Neuronal stem cell (in vitro differentiated cells): ENCODE measurements at regions not wholly inside any gene's neighbourhood (a gene's known extent, or its start where the extent isn't known, plus 50 kb on each side); places are given as distances from the start of the nearest gene placed in this dataset.

Source experiments
- DNase-seq: peaks from one replicate; pipeline ENCODE4 v3.0.0-alpha.2; 2013; ENCODE audit warnings: low spot score
- H2AFZ ChIP-seq: one replicate; pipeline ENCODE4 v1.6.1; 2013; ENCODE audit warnings: mild to moderate bottlenecking, low read length, inconsistent platforms
- H2AK5ac ChIP-seq: 2 replicates; pipeline ENCODE4 v1.6.1; 2013; ENCODE audit warnings: low read depth, mild to moderate bottlenecking, inconsistent platforms, low read length, moderate library complexity, mixed read lengths
- H2BK120ac ChIP-seq: 2 replicates; pipeline ENCODE4 v1.6.1; 2013; ENCODE audit warnings: low read depth, mild to moderate bottlenecking, inconsistent platforms, low read length, moderate library complexity, mixed read lengths
- H2BK12ac ChIP-seq: one replicate; pipeline ENCODE4 v1.6.1; 2013; ENCODE audit warnings: low read length, inconsistent platforms
- H2BK15ac ChIP-seq: 2 replicates; pipeline ENCODE4 v1.6.1; 2013; ENCODE audit warnings: mild to moderate bottlenecking, low read length, inconsistent platforms, mixed read lengths
- H2BK5ac ChIP-seq: one replicate; pipeline ENCODE4 v1.6.1; 2013; ENCODE audit warnings: inconsistent platforms, mild to moderate bottlenecking, low read length, moderate library complexity
- H3K14ac ChIP-seq: one replicate; pipeline ENCODE4 v1.6.1; 2013; ENCODE audit warnings: low read length, inconsistent platforms
- H3K18ac ChIP-seq: 2 replicates; pipeline ENCODE4 v1.6.1; 2013; ENCODE audit warnings: low read length, inconsistent platforms
- H3K23ac ChIP-seq: 2 replicates; pipeline ENCODE4 v1.6.1; 2013; ENCODE audit warnings: low read depth, mild to moderate bottlenecking, mixed read lengths, low read length, inconsistent platforms; ENCODE audit not compliant: poor library complexity
- H3K27ac ChIP-seq: replicated peaks from 3 replicates; pipeline ENCODE4 v1.5.1; 2013; ENCODE audit warnings: low read length, inconsistent platforms
- H3K27me3 ChIP-seq, 3 experiments: 2 replicates each; pipeline ENCODE4 v1.6.1; 2013; ENCODE audit warnings: low read length in 3 of 3, mild to moderate bottlenecking in 2 of 3, inconsistent platforms in 1 of 3, low read depth in 1 of 3, mixed read lengths in 1 of 3, moderate library complexity in 1 of 3; ENCODE audit not compliant: control insufficient read depth in 3 of 3, insufficient read depth in 3 of 3
- H3K36me3 ChIP-seq, 2 donors: replicated peaks in 1 of 2; 2 replicates each; pipeline ENCODE4 v1.6.1; 2013; ENCODE audit warnings: low read length in 2 of 2; ENCODE audit not compliant: control insufficient read depth in 2 of 2, insufficient read depth in 2 of 2
- H3K4ac ChIP-seq: 2 replicates; pipeline ENCODE4 v1.6.1; 2013; ENCODE audit warnings: inconsistent platforms, mild to moderate bottlenecking, low read length, moderate library complexity
- H3K4me1 ChIP-seq, 2 donors: 1 replicate in 1 of 2; 2 replicates in 1 of 2; pipeline ENCODE4 v1.6.1; 2013; ENCODE audit warnings: low read length in 2 of 2, low read depth in 1 of 2; ENCODE audit not compliant: control insufficient read depth in 2 of 2, insufficient read depth in 1 of 2
- H3K4me2 ChIP-seq: one replicate; pipeline ENCODE4 v1.6.1; 2013; ENCODE audit warnings: mild to moderate bottlenecking, low read length, inconsistent platforms; ENCODE audit not compliant: insufficient read depth, poor library complexity, severe bottlenecking
- H3K4me3 ChIP-seq, 2 donors: 2 replicates each; pipeline ENCODE4 v1.5.1; 2013; ENCODE audit warnings: low read length in 2 of 2, mild to moderate bottlenecking in 2 of 2, inconsistent platforms in 1 of 2, moderate library complexity in 1 of 2
- H3K79me1 ChIP-seq: one replicate; pipeline ENCODE4 v1.6.1; 2013; ENCODE audit warnings: low read depth, mild to moderate bottlenecking, inconsistent platforms, low read length, moderate library complexity
- H3K9ac ChIP-seq: one replicate; pipeline ENCODE4 v1.6.1; 2013; ENCODE audit warnings: mild to moderate bottlenecking, low read depth, low read length, inconsistent platforms; ENCODE audit not compliant: poor library complexity
- H3K9me3 ChIP-seq, 2 donors: replicated peaks in 1 of 2; 2 replicates each; pipeline versions ENCODE3 to v1.6.1; 2013; ENCODE audit warnings: low read length in 2 of 2, mild to moderate bottlenecking in 2 of 2, inconsistent platforms in 1 of 2, low read depth in 1 of 2, mixed read lengths in 1 of 2, moderate library complexity in 1 of 2; ENCODE audit not compliant: control insufficient read depth in 2 of 2, insufficient read depth in 1 of 2
- H4K8ac ChIP-seq: one replicate; pipeline ENCODE4 v1.6.1; 2013; ENCODE audit warnings: low read depth, mild to moderate bottlenecking, inconsistent platforms, low read length, moderate library complexity
- H4K91ac ChIP-seq: one replicate; pipeline ENCODE4 v1.6.1; 2013; ENCODE audit warnings: low read length, low read depth, mild to moderate bottlenecking, inconsistent platforms; ENCODE audit not compliant: poor library complexity
- WGBS, 2 donors: extraction: QIAGEN DNeasy Blood & Tissue Kit; methylation state at CpG; one replicate each; pipeline ENCODE4 v1.1.7; 2013; ENCODE audit warnings: missing lambda C conversion rate in 2 of 2, mixed read lengths in 1 of 2; ENCODE audit not compliant: insufficient read length in 2 of 2, insufficient replicate concordance in 1 of 2; ENCODE audit errors: extremely low coverage in 2 of 2; 5-methylcytosine and 5-hydroxymethylcytosine counted together

GRCh38 chr12:60100852-60101251 lies 505.0 kb downstream of the SLC16A7 start:
- no peak overlapping the region for H3K4me3 ChIP-seq
- H3K4ac ChIP-seq, result no peak overlapping the region
- no peaks in the 10 kb centered on the region for H3K9me3 ChIP-seq
- H3K79me1 ChIP-seq, result no peaks in the 10 kb centered on the region
- H3K4me2 ChIP-seq, result no peak overlapping the region
- H4K91ac ChIP-seq, result no peak overlapping the region
- no CpG with 5 or more reads among the region's 1 CpG for WGBS, 2 donors
- H2BK5ac ChIP-seq, result no peak overlapping the region
- no peaks in the 10 kb centered on the region for H3K36me3 ChIP-seq
- DNase-seq, result no peak
- H3K18ac ChIP-seq, result no peak overlapping the region
- H3K14ac ChIP-seq, result no peak overlapping the region
- no peak overlapping the region for H2AK5ac ChIP-seq
- H4K8ac ChIP-seq, result no peak overlapping the region
- H3K27ac ChIP-seq, result no peak overlapping the region
- no peak overlapping the region for H2AFZ ChIP-seq
- H3K4me1 ChIP-seq, result no peaks in the 10 kb centered on the region
- H2BK12ac ChIP-seq, result no peak overlapping the region
- no peak overlapping the region for H3K23ac ChIP-seq
- no peak overlapping the region for H2BK15ac ChIP-seq
- H2BK120ac ChIP-seq, result no peak overlapping the region
- no peaks in the 10 kb centered on the region for H3K27me3 ChIP-seq
- no peak overlapping the region for H3K9ac ChIP-seq

GRCh38 chr12:60101715-60102114 lies 505.9 kb downstream of the SLC16A7 start:
- Histone ChIP-seq H3K79me1 (no peaks in the 10 kb centered on the region), H3K14ac (no peak overlapping the region), H3K4me2 (no peak overlapping the region), H2BK120ac (no peak overlapping the region), H3K27me3 (no peaks in the 10 kb centered on the region), H3K36me3 (no peaks in the 10 kb centered on the region), H4K91ac (no peak overlapping the region), H3K9ac (no peak overlapping the region), H3K4me1 (no peaks in the 10 kb centered on the region), H3K27ac (no peak overlapping the region), H3K4me3 (no peak overlapping the region), H3K18ac (no peak overlapping the region), H2AK5ac (no peak overlapping the region), H3K9me3 (no peaks in the 10 kb centered on the region), H3K23ac (no peak overlapping the region), H4K8ac (no peak overlapping the region), H2BK5ac (no peak overlapping the region), H2AFZ (no peak overlapping the region), H2BK12ac (no peak overlapping the region), H2BK15ac (no peak overlapping the region), H3K4ac (no peak overlapping the region)
- no peak for DNase-seq

GRCh38 chr12:60106214-60106613 lies 510.4 kb downstream of the SLC16A7 start:
- no peak overlapping the region for H4K8ac ChIP-seq
- H3K4ac ChIP-seq, result no peak overlapping the region
- no peak overlapping the region for H3K14ac ChIP-seq
- no peak overlapping the region for H2BK12ac ChIP-seq
- H3K27ac ChIP-seq, result no peak overlapping the region
- no peak overlapping the region for H4K91ac ChIP-seq
- H3K4me3 ChIP-seq, result no peak overlapping the region
- no peak for DNase-seq
- no peaks in the 10 kb centered on the region for H3K36me3 ChIP-seq
- no peak overlapping the region for H3K9ac ChIP-seq
- no peak overlapping the region for H2BK5ac ChIP-seq
- H2BK15ac ChIP-seq, result no peak overlapping the region
- H3K4me1 ChIP-seq, result no peaks in the 10 kb centered on the region
- no peak overlapping the region for H2AK5ac ChIP-seq
- no peak overlapping the region for H3K4me2 ChIP-seq
- H2BK120ac ChIP-seq, result no peak overlapping the region
- H3K23ac ChIP-seq, result no peak overlapping the region
- H2AFZ ChIP-seq, result no peak overlapping the region
- no peaks in the 10 kb centered on the region for H3K9me3 ChIP-seq
- WGBS, 2 donors, result no CpG with 5 or more reads among the region's 1 CpG
- H3K27me3 ChIP-seq, result no peaks in the 10 kb centered on the region
- H3K79me1 ChIP-seq, result no peaks in the 10 kb centered on the region
- no peak overlapping the region for H3K18ac ChIP-seq

GRCh38 chr12:60107992-60108391 lies 512.2 kb downstream of the SLC16A7 start:
- Histone ChIP-seq H3K4me1 (no peaks in the 10 kb centered on the region), H2BK12ac (no peak overlapping the region), H3K36me3 (no peaks in the 10 kb centered on the region), H2BK120ac (no peak overlapping the region), H4K91ac (no peak overlapping the region), H2BK15ac (no peak overlapping the region), H2AFZ (no peak overlapping the region), H3K23ac (no peak overlapping the region), H3K9ac (no peak overlapping the region), H3K27me3 (no peaks in the 10 kb centered on the region), H4K8ac (no peak overlapping the region), H3K4me3 (no peak overlapping the region), H3K27ac (no peak overlapping the region), H3K18ac (no peak overlapping the region), H2AK5ac (no peak overlapping the region), H3K4me2 (no peak overlapping the region), H3K79me1 (no peaks in the 10 kb centered on the region), H3K9me3 (no peaks in the 10 kb centered on the region), H2BK5ac (no peak overlapping the region), H3K4ac (no peak overlapping the region), H3K14ac (no peak overlapping the region)
- no peak for DNase-seq
